ENCODE measurements at regions not wholly inside any gene's neighbourhood (a gene's known extent, or its start where the extent isn't known, plus 50 kb on each side); places are given as distances from the start of the nearest gene placed in this dataset.

DNA sequence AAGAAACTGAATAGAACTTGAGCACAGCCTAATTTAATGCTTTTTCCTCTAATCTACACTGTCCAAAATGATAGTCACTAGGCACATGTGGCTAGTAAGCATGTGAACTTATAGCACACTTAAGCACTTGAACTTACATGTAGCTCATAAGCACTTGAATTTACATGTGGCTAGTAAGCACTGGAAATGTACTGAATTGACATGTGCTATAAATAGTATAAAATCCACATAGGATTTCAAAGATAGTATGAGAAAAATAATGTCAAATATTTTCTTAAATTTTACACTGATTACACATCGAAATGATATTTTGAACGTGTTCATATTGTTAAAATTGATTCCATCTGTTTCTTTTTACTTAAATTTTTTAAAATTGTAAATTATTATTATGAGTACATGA is 167.3 kb downstream of the CARTPT start:
- TF ChIP-seq, protein P1, sequence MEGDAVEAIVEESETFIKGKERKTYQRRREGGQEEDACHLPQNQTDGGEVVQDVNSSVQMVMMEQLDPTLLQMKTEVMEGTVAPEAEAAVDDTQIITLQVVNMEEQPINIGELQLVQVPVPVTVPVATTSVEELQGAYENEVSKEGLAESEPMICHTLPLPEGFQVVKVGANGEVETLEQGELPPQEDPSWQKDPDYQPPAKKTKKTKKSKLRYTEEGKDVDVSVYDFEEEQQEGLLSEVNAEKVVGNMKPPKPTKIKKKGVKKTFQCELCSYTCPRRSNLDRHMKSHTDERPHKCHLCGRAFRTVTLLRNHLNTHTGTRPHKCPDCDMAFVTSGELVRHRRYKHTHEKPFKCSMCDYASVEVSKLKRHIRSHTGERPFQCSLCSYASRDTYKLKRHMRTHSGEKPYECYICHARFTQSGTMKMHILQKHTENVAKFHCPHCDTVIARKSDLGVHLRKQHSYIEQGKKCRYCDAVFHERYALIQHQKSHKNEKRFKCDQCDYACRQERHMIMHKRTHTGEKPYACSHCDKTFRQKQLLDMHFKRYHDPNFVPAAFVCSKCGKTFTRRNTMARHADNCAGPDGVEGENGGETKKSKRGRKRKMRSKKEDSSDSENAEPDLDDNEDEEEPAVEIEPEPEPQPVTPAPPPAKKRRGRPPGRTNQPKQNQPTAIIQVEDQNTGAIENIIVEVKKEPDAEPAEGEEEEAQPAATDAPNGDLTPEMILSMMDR (IDR thresholded peaks at IDR 0.05) = no peak
- no peak for TF ChIP-seq POLR2A (IDR thresholded peaks at IDR 0.05)

All from thyroid gland (tissue), 4 donors.